Hippocampal formation (tissue), 2 donors: ENCODE measurements at regions not wholly inside any gene's neighbourhood (a gene's known extent, or its start where the extent isn't known, plus 50 kb on each side); places are given as distances from the start of the nearest gene placed in this dataset.

Experiments
- DNase-seq, 2 donors: peaks; one replicate each; lab custom pipeline; 2025; lab: John Stamatoyannopoulos, UW

DNA sequence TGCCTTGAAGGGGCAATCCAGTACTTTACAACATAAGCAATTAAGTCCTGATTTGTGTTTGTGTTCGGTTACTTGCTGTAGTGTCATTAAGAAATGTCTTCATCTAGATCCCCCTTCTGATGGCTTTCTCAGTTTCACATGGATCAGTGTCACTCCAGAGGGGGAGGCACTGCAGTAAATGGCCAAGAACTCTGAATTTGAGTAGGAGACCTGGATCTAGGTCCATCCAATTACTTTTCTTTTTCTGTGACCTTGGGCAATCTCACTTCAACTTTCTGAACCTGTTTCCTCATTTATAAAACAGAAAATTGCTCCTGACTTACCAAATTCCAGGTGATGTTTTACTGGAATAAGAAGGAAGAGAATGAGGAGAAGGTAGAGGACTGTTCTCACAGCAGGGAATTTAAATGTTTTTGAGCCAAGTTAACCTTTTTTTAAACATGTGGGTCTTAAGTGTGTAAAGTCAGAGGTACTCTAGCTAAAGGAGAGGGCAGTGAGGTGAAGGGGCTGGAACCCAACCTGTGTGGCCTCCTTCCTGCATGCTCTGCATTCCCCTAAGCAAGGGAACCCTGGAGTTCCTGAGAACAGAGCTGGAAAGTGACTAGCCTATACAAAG is 285.5 kb downstream of the HACE1 start:
- no peak for DNase-seq

DNA sequence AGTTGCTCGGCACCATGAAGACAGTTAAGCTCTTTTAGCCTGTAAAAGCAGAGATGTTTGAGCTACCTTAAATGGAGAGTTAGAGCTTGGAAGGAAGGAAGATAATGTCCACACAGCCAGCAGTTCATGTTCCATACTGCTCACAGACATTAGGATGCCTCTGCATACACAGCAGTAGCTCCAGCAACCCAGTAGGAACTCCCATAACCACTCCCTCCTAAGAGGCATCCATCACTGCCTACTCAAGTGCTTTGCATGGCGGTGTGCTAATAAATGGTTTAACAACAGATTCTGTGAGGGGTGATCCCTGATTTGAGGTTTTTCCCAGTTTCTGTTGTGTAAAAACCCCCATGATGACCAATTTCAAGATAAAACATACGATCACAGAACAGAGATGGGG is 286.4 kb downstream of the HACE1 start:
- no peak for DNase-seq

DNA sequence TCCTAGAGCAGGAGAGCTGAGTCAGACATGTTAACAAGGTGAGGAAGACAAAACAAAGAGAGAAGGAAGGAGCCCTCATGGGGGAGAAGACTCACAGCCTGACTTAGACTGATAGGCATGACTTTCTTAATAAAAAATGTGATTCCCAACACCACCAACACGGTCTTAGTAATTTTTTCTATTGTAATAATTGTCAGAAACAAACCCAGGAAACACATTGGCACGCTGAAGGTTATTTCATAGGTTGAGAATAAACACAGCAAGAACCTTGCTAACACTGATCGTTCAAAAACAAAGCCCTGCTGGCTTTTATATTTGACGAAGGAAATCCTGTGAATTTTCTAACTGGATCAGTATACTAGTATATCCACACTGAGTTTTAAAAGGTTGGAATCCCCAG is 286.8 kb downstream of the HACE1 start:
- no peak for DNase-seq

DNA sequence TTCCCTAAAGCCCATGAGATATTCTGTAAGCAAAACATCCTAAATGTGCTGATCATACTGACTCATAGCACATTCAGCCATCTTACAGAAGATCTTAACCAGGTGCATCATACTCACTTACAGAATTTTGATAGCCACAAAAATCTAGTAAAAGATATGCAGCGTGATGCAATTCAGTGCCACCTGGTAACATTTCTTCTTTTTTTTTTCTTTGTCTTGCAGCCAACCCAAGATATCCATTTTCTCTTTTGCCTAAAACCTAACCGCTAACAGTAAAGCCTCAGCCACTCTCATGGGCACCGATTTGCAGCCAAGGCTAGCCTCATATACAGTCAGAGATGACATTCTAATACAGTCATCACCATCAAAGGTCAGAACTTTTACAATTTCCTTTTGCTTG is 293.3 kb downstream of the HACE1 start:
- no peak for DNase-seq

DNA sequence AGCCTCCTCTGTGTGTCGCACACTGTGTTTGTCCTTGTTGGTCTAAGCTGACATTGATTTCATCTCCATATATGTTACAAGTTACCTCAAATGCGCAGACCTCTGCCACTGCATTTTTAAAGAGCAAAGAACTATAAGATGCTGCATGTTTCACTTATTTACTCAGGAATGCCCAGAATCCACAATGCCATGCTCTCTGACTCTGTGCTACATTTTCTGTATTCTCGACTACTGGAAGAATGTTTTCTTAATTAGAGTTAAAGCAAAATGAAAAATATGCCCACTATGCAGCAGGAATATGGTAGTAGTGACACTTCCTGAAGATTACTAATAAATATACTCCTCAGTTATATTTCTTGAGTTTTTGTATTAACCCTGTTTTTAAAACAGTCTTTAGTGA is 296.4 kb downstream of the HACE1 start:
- no peak for DNase-seq

DNA sequence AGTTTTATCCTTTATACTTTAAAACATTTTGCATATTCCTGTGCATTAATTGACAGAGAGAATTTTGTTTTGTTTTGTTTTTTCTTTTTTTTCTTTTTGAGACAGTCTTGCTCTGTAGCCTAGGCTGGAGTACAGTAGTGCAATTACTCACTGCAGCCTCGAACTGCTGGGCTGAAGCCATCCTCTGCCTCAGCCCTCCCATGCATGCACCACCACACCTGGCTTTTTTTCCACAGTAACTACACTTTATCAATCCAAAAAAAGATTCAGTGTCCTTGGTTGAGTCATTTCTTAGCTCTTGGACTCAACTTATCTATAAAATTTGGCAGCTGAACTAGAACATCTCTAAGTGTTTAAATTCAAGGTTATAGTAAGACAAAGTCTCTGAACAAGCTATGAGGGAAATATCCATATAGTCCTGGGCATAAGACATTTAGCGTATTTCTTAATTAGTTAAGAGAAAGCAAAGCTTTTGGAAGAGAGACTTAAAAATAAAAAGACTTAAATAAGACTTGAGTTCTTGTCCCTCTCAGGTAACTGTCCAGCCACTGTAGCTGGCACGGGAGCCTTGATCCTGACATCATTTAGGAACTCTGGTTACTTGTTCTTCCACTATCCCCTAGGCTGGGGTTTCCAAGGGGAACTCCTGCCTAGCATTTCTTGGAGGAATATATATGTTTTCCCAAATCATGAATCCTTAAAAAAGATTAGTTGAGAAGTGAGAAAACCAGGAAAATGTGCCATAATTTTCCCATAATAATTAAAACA is 300.1 kb downstream of the HACE1 start:
- DNase-seq, result no peak

DNA sequence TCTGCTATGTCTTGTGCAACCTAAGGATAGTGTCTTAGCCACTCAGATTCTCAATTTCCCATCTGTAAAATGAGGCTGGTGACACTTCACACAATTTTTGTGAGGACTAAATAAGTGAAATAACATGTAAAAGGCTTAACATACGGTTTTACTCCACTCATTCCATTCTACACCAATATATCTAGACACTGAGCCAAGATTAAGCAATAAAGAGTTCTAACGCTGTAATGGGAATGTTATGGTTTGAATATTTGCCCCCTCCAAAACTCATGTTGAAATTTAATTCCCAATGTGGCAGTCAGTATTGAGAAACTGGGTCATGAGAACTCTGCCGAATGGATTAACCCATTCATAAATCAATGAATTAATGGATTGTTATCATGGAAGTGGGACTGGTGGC is 301.0 kb downstream of the HACE1 start:
- no peak for DNase-seq

DNA sequence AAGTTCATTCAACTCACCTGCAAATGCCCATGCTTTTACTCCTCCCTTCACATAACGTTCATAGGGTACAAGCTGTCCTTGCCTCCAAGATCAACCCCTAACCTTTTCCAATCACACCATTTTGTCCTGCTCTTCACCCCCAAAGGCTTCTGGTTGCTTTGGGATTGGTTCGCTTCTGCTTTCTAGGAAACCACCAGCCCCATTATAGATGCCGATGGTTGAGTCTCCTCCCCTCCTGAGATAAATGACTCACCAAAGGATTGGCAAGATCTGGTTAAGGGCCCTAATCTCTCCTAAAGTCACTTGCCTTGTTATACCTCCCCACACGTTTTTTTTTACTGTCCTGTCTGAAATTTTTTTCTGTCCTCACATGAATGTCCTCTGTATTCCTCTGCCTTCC is 311.4 kb downstream of the HACE1 start:
- no peak for DNase-seq

DNA sequence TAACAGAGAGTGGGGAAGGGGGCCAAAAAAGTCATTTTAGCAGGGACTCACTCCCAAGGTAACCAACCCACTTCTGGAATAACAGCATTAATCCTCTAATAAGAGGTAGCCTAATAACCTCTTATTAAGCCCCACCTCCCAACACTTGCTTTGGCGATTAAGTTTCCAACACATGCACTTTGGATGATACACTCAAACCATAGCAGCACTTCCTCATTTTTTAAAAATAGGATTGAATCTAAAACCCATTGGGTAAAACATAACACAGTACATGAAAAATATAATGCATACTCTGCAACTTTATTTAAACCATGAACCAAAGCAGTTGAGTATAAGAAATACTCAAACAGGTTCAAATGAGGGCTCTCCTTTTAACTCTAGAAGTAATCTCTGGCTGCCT is 318.3 kb downstream of the HACE1 start:
- no peak for DNase-seq

DNA sequence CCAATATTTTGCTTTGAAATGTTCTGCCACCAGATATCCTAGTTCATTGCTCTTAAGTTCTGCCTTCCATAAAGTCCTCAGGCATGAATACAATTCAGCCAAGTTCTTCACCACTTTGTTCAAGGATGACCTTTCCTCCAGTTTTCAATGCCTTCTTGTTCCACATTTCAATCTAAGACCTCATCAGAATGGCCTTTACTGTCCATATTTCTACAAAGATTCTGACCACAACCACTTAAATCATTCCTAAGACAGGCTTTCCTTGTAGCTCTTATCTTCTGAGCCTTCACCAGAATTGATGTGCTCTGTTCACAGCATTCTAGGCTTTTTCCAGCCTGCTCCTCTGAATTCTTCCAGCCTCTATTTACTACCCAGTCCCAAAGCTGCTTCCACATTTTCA is 319.0 kb downstream of the HACE1 start:
- DNase-seq, result no peak

DNA sequence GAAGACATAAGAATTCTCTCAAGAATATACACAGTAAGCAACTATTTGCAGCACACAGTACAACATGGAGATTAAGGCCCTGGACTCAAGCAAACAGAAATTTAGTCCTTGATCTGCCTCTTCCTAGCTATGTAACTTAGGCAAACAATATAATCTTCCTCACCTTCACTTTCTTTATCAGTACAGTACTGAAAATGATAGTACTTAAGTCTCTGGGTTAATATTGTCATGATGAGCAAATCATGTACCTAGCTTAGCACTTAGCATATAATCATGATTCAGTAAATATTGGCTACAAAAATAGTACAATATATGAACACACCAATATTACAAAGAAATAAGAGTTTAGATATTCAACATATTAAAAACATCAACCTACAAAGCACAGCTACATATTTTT is 320.5 kb downstream of the HACE1 start:
- no peak for DNase-seq

DNA sequence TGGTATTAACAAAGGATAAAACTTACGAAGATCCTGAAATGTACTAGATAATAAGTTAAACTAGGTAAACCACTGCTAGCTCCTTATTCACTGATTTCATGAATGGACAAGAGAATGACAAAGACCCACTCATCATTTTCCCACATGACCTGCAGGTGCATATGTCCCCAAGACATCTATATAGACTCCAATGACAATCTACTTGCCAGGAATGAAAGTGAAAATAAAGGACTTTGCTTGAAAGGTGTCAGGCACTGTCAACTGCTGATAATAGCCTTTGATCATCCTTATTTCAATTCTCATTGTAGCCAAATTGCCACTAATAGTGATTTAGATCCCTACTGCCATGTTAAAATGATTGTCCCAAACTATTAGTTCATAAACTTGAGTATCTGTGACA is 321.8 kb downstream of the HACE1 start:
- DNase-seq, result no peak

DNA sequence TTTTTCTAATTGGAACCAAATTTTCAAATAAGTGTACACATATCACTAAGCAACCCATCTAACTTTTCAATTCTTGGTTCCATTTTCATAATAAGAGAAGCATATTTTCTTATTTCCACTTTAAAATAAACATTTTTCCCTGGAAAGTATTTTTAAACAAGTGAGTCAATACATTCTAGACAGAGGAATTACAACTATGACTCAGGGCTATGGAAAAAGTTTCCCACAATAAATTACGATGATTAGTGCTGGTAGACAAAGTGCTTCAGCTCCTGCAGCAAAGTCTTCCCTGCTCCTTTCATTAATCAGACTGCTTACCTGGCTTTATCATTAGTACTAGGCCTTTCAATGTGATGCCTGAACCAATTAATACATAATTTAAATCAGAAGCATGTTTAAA is 322.5 kb downstream of the HACE1 start:
- no peak for DNase-seq

DNA sequence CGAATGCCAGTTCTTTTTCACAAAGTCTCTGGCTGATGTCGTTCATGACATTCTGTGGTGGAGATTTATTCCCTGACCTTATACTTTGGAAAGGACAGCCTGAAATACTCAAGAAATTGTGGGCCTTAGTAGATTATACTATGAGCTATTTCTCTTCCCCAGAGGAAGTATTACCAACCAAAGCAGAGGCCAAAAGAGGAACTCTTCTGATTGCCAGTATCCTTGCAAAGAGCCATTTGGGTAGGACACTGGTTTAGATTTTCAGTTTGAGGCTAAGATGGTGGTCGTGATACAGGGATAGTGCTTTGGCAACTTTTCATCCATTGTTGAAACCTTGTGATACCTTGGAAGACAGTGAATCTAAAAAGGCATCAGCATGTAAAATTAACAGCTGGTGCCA is 327.3 kb downstream of the HACE1 start:
- peak in 1 of 2 donors; percentile 9 for DNase-seq

DNA sequence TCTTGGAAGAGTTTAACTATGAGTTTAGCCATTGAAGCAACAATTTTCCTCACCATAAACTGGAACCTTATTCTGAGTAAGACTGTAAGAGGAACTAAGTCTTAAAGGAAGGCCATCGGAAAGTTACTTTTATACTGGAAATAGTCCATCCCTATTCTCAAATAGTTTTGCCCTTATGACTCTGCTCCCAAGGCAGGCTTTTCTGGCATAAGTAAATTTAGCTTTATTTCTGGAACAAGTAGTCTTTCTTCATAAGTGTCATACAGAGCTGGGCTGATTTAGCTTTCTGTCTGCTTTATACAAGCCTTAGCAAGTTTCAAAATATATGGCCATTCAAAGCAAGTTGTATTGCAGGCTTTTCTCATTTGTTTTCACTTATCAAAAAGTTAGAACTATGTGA is 328.1 kb downstream of the HACE1 start:
- no peak for DNase-seq

DNA sequence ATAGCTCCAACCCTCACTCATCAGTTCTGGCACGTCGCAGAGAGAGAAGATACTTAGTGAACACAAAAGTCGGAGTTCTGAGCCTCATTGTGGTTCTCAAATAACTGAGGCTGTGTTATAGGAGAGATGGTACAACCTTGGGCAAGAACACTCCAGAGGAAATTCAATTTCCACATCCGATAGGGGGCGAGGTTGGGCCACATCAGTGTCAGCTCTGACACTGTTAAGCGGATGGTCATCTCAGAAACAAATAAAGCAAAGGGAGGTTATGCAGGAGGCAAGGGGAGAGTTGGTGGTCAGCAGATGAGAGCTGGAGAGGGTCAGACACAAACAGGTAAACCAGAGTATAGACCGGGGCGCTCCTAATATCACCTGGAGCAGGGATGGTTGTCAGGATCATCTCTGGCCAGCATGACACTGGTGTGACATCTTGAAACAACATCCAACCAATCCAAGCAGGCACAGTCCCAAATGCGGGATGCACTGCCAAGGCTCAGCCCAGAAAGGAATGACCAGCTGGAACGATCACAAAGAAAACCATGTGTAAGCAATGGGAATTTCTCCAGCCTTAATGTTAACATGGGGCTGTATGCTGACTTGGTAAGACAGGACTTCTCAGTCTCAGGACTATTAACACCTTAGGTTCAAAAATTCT is 331.8 kb downstream of the HACE1 start:
- DNase-seq, result peak; percentile 38 to 50

DNA sequence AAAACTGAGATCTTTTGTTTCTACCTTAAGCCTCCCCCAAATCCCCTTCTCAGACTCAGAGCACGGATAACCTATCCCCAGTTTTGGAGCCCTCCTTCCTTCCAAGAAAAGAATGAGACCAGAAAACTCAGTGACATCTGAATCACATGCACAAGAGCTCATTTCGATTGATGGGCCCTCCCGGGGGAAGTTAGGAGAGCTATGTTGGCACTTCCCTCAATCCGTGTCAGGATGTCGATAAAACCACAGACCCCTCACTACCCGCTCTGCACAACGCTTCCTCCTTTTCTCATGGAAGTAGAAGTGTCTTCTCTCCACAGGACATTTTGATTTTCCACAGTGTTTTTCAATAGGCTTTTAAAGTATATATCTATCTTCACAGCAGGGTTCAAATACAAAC is 332.4 kb downstream of the HACE1 start:
- DNase-seq, result peak in 1 of 2 donors; percentile 32

DNA sequence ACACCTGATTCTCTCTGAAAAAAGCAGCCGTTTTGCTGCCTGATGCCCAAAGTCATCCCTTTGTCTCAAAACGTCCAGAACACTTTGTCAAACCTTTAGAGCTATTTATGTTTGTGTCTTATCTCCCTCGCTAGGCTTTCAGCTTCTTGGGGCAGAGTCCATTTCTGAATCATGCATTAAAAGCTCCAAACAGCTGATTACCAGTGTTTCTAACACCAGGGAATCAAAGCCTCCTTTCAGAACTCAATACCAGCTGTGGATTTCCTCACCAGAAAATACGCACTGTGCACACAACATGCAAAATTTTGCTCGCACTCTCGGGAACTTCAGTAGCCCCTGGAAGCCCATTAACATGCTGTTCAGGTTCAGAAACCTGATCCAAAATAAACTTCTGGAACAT is 333.3 kb downstream of the HACE1 start:
- DNase-seq, result no peak

DNA sequence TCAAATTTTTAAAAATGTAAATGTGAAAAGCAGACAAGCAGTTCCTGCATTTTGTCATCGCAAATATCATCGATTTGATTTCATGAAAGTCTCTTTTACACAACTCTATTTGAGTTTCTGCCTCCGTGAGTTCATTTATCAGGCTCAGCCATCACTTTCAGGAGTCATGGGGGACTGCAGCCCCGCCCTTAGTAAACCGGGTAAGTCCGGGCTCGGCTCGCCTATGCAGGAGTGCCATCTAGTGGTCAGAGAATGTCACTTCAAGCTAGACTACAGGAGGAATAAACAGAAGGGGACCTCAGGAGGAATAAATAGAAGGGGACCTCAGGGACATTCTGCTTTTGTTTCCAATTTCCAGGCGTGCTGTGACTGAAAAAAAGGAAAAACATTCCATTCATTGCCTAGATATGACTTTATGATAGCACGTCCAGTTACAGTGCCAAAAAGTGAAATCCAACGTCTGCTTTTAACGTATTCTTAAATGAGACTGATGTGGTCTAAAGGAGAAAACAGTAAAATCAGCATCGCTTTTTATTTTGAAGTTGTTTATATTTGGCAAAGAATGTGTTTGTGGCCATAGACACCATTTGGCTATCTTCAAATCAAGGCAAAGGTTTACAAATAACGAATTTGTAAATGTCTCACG is 333.9 kb downstream of the HACE1 start:
- DNase-seq, result peak; percentile 81 to 83

DNA sequence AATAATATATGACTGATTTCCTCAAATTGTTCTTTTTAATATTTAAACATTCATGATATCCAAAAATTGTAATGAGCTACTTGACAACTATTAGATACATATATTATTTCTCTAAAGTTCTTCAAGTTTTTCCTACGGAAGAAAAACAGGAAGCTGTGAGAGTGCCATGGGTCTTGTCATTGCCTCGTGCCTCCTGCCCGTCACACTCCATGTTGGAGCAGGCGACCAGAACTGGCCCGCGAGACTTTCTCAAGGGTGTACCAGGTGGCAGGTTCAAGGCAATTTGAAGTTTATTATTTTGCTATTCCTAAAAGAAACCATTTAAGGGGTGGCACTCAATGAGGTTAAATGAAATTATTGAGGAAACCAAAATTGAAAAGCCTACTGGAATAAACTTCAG is 337.2 kb downstream of the HACE1 start:
- no peak for DNase-seq

DNA sequence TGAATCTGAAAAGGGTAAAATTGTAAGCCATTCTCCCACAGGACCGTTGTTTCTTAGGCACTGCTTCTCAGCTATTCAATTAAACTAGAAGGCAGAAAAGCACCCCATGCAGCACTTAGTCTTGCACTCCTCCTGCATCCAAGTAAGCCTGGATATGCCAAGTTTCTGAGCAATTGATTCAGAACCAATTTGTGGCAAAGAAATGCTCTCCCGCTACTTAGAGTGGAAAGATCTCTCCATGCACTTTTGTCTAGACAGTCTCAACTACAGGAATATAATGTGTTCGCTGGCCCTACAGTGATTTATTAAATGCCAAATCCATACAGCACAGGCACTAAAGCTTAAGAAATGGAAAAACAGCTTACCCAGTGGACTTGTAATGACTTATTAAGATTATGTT is 338.5 kb downstream of the HACE1 start:
- peak in 1 of 2 donors; percentile 41 for DNase-seq

DNA sequence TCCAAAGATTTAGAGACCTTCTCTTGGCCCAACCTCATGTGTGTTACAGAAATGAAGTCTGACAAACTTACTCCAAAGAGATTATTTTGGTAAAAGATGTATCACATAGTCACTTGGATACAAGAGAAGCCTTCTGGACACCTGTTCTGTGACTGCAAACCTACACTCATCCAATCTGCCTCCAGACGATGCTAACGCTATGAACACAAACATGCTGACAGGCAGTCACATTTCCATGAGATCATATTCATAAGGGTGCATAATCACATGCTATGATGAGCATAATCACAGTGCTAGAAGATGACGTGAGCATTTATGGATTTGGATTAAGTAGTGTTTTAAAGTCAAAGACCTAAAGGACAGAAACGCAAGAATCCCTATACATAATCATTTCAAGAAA is 340.2 kb downstream of the HACE1 start:
- DNase-seq, result no peak

DNA sequence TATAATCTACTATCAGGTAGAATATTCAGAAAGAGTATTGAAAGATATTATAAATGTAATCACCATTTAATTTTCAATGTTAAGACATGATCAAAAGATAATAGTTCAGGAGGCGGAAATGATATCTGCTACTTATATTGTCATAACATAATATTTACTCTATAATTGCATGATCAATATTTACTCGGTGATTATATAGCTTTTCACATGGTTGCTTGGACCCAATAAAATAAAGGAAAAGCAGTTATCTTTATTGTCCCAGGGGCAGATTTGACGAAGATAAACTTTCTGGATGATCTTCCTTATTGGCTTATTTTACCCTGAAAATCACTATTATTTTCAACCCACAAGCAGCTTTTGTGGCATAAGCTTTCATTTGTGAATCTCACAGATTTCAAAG is 350.4 kb downstream of the HACE1 start:
- DNase-seq, result no peak
